SK-N-MC (cell line): ENCODE measurements at regions not wholly inside any gene's neighbourhood (a gene's known extent, or its start where the extent isn't known, plus 50 kb on each side); places are given as distances from the start of the nearest gene placed in this dataset.

Experiments used
- EZH2 ChIP-seq: fragments of 200-600 bp; sonication (generic); IDR thresholded peaks from one replicate; pipeline ENCODE4 v1.6.1; 2017; ENCODE audit warnings: antibody characterized with exemption
- FOXP2 ChIP-seq: optimal IDR thresholded peaks from 2 replicates; pipeline ENCODE3; 2011; ENCODE audit warnings: mild to moderate bottlenecking, moderate library complexity; ENCODE audit not compliant: insufficient read depth; ENCODE audit errors: extremely low read length, control extremely low read depth
- POLR2AphosphoS5 ChIP-seq: IDR thresholded peaks from 2 replicates; pipeline ENCODE4 v1.6.1; 2012; ENCODE audit warnings: mild to moderate bottlenecking, low read depth, low read length, borderline replicate concordance

DNA sequence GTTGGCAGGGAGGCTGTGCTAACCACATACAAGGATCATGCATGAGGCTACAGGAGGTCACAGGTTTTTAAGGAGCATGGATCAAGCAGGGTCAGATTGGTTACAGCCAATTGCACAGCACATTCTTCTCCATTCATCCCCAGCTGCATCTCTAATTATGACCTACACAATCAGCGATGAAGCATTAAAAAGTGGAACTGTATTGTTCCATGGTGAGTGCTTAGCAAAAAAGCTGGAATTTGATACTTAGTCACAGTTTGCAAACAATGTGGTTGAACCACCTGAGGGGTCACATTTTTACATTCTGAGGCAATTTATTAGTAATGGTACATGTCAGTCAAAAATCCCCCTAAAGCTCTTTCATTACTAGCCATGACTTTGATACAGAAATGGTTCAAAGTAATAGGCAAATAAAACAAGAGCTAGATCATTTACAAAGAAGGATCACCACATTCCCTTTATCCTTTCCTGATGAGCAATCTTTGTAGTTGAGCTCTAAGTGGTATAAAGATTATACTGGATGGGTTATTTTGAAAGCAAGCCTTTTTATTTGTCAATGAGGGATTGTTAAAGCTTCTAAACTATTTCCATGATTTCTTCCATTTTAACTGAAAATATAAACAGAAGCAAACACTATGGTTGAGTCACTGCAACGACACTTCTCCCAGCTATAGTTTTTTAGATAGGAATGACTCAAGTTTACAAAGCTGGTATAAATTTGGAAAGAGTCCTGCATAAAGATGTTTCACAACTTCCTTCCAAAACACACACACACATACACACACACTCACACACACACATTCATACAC lies 217.8 kb upstream of the SEMA3A start:
- no peak for TF ChIP-seq EZH2
- TF ChIP-seq POLR2AphosphoS5: no peak
- no peak for TF ChIP-seq FOXP2
